GM12873 (cell line): ENCODE measurements at regions not wholly inside any gene's neighbourhood (a gene's known extent, or its start where the extent isn't known, plus 50 kb on each side); places are given as distances from the start of the nearest gene placed in this dataset.

Experiments used
- TF ChIP-seq, protein P1 (sequence below): IDR thresholded peaks from 2 replicates; pipeline ENCODE4 v1.5.1; 2012; ENCODE audit warnings: low read depth, mild to moderate bottlenecking, moderate library complexity, low read length, control low read depth; ENCODE audit not compliant: insufficient read depth; ENCODE audit errors: missing control alignments

DNA sequence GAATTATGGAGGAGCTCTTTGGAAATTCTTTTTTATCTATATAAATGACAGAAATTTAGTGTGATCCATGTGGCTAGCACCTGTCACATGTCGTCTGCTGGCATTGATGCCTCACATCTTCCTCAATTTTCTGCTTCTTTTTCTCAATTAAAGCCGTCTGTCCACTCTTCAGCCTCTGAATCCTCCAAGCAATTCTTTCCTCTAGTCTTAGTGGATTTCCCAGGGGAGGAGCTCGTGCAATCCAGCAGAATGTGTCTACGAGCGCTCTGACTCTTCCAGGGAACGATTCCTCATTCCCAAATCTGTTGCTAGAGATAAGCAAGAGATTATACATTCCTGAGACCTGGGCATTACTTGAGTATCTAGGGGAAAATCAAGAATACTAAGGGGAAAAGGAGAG lies 176.6 kb downstream of the EMP1 start:
- TF ChIP-seq, protein P1, sequence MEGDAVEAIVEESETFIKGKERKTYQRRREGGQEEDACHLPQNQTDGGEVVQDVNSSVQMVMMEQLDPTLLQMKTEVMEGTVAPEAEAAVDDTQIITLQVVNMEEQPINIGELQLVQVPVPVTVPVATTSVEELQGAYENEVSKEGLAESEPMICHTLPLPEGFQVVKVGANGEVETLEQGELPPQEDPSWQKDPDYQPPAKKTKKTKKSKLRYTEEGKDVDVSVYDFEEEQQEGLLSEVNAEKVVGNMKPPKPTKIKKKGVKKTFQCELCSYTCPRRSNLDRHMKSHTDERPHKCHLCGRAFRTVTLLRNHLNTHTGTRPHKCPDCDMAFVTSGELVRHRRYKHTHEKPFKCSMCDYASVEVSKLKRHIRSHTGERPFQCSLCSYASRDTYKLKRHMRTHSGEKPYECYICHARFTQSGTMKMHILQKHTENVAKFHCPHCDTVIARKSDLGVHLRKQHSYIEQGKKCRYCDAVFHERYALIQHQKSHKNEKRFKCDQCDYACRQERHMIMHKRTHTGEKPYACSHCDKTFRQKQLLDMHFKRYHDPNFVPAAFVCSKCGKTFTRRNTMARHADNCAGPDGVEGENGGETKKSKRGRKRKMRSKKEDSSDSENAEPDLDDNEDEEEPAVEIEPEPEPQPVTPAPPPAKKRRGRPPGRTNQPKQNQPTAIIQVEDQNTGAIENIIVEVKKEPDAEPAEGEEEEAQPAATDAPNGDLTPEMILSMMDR, result no peak

DNA sequence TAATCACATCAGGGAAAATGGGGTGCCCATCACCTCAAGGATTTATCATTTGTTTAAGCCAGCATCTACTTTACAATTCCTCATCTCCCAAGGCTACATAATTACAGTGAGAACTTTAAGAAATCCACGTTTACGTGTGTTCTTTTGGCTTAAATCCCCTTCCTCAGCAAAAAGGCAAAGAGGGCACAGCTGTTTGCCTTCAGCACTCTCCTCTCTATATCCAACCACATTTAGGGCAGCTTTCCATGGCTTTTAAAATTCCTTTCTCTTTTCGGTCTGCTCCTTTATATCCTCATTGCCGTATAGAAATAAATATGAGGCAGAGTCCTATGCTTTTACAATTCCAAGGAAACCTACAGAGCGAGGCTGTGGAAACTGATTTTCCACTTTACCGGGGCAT lies 175.9 kb downstream of the EMP1 start:
- TF ChIP-seq, protein P1, result no peak

- TF ChIP-seq, protein P1, result no peak
Measured at GRCh38 chr12:13371797-13372196, 175.3 kb downstream of the EMP1 start.

DNA sequence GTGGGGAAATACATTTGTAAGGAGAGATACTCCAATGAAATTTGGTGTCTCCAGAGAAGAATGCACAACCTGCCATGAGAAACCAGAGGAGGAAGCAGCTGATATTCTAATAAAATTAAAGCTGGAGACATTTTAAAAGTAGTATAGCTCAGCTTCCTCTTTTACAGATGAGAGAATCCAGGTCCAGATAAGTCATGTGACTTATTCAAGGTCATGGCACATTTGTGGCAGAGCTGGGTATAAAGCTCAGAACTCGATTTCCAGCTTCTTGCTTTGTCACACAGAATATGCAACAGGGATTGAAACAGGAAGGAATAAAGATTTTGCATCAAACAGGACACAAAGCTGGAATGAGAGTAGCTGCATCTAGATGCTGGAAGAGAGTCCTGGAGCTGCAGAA lies 174.8 kb downstream of the EMP1 start:
- TF ChIP-seq, protein P1, result no peak

DNA sequence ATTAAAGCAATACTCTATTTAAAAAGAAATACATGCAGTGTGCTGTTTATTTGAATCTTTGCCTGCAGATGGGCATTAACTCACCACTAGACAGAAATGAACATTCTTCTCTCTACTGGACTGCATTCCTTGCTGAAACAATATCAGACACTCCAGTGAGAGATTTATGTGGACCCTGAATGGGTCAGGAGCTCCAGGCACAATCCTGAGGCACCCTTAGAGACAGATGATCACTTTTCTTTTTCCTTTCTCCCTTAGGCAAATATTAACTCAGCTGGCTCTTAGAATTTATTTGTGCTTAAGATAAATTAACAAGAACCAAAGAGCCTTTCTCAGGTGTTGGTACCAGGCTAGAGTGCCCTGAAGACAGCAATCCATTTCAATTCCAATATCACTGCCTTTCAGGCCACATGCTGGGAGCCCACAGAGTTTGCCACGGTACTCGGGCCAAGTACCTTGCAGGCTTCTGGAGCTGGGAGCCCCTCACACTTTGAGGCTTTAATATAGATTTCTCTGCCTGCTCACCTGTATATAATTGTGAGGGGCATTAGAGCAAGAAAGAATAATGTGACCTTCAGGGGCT lies 173.0 kb downstream of the EMP1 start:
- TF ChIP-seq, protein P1, result no peak

DNA sequence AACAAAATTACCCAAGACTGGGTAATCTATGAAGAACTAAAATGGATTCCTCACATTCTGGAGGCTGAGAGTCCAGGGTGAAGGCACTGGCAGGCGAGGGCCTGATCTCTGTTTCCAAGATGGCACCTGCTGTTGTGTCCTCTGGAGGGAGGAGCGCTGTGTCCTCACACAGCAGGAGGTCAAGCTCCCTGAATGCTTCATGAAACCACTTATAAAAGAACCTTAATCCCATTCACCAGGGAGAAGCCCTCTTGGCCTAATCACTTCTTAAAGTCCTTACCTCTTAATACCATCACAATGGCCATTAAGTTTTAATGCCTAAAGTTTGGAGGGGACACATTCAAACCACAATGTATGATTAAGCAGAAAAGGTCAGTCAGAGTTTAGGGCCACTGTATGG lies 172.4 kb downstream of the EMP1 start:
- TF ChIP-seq, protein P1, result no peak

GRCh38 chr12:13368431-13368830 lies 171.9 kb downstream of the EMP1 start:
- TF ChIP-seq, protein P1, result no peak
